GM23338 (cell line): ENCODE measurements at regions not wholly inside any gene's neighbourhood (a gene's known extent, or its start where the extent isn't known, plus 50 kb on each side); places are given as distances from the start of the nearest gene placed in this dataset.

ENCODE experiments used
- CREB1 ChIP-seq: fragments of 250-450 bp; sonication (Bioruptor Pico); IDR thresholded peaks from 2 replicates; pipeline ENCODE4 v1.5.0; 2020; ENCODE audit warnings: low read depth, mild to moderate bottlenecking, moderate library complexity
- CTCF ChIP-seq, 2 experiments: fragments of 200-600 bp in 1 of 2; sonication (generic) in 1 of 2; conservative IDR thresholded peaks; 2 replicates each; pipeline versions ENCODE4 v1.5.1 to v1.6.1; 2016 to 2017; ENCODE audit warnings: antibody characterized with exemption in 2 of 2, low read depth in 2 of 2, mild to moderate bottlenecking in 2 of 2, moderate library complexity in 1 of 2
- ETS1 ChIP-seq: IDR thresholded peaks from 2 replicates; pipeline ENCODE4 v1.6.1; 2016; ENCODE audit warnings: antibody characterized with exemption
- EZH2 ChIP-seq: fragments of 200-600 bp; sonication (generic); IDR thresholded peaks from one replicate; pipeline ENCODE4 v1.8.0; 2017; ENCODE audit warnings: antibody characterized with exemption, mild to moderate bottlenecking, low read depth; ENCODE audit not compliant: unreplicated experiment
- EZH2phosphoT487 ChIP-seq: fragments of 200-600 bp; sonication (generic); IDR thresholded peaks from one replicate; pipeline ENCODE4 v1.8.1; 2018; ENCODE audit warnings: antibody characterized with exemption; ENCODE audit not compliant: unreplicated experiment
- JUNB ChIP-seq: IDR thresholded peaks from one replicate; pipeline ENCODE4 v1.6.1; 2016; ENCODE audit warnings: antibody characterized with exemption; ENCODE audit not compliant: unreplicated experiment
- POLR2AphosphoS5 ChIP-seq: IDR thresholded peaks from 2 replicates; pipeline ENCODE4 v1.6.1; 2016; ENCODE audit warnings: antibody characterized with exemption, low read depth
- REST ChIP-seq: IDR thresholded peaks from one replicate; pipeline ENCODE4 v1.6.1; 2018; ENCODE audit warnings: antibody characterized with exemption; ENCODE audit not compliant: unreplicated experiment
- STAT1 ChIP-seq: IDR thresholded peaks from one replicate; pipeline ENCODE4 v1.6.1; 2016; ENCODE audit warnings: antibody characterized with exemption; ENCODE audit not compliant: unreplicated experiment
- ZNF462 ChIP-seq: fragments of 250-450 bp; sonication (Bioruptor Pico); IDR thresholded peaks from 2 replicates; pipeline ENCODE4 v1.5.0; 2020; ENCODE audit warnings: mild to moderate bottlenecking, moderate library complexity

- TF ChIP-seq EZH2 = no peak
- TF ChIP-seq CREB1 = no peak
- TF ChIP-seq CTCF (conservative IDR thresholded peaks at IDR 0.05; ENCODE audit: low read depth in 2 of 2) = no peak
- no peak for TF ChIP-seq REST
- TF ChIP-seq STAT1 = no peak
- TF ChIP-seq POLR2AphosphoS5 = no peak
- TF ChIP-seq JUNB = no peak
- TF ChIP-seq EZH2phosphoT487 = no peak
- TF ChIP-seq ZNF462 = no peak
- no peak for TF ChIP-seq ETS1
Observed at GRCh38 chr12:88375306-88376305, 204.7 kb downstream of the KITLG start.
